Spleen (tissue), 11 donors: ENCODE measurements at regions not wholly inside any gene's neighbourhood (a gene's known extent, or its start where the extent isn't known, plus 50 kb on each side); places are given as distances from the start of the nearest gene placed in this dataset.

ENCODE experiments used
- DNase-seq: peaks from one replicate; pipeline ENCODE4 v3.0.0-alpha.2; 2020
- H3K27ac ChIP-seq, 8 donors: fragments of 200-600 bp; sonication (generic) in 7 of 8; 1 replicate in 4 of 8; 2 replicates in 4 of 8; pipeline versions ENCODE4 v1.5.0 to v1.8.0; 2016 to 2021; ENCODE audit warnings: inconsistent platforms in 4 of 8, mild to moderate bottlenecking in 4 of 8, moderate library complexity in 1 of 8
- H3K27me3 ChIP-seq, 7 donors: fragments of 200-600 bp; sonication (generic) in 6 of 7; replicated peaks in 1 of 7; 1 replicate in 4 of 7; 2 replicates in 3 of 7; pipeline versions ENCODE4 v1.5.0 to v1.8.0; 2016 to 2021; ENCODE audit warnings: inconsistent platforms in 3 of 7, mild to moderate bottlenecking in 1 of 7
- H3K36me3 ChIP-seq, 6 donors: fragments of 200-600 bp; sonication (generic) in 5 of 6; 1 replicate in 4 of 6; 2 replicates in 2 of 6; pipeline versions ENCODE4 v1.5.0 to v1.8.0; 2016 to 2021; ENCODE audit warnings: inconsistent platforms in 2 of 6
- H3K4me1 ChIP-seq, 6 donors: fragments of 200-600 bp; sonication (generic) in 5 of 6; 1 replicate in 3 of 6; 2 replicates in 3 of 6; pipeline versions ENCODE4 v1.5.0 to v1.8.0; 2016 to 2021; ENCODE audit warnings: inconsistent platforms in 3 of 6
- H3K4me3 ChIP-seq, 8 donors: fragments of 200-600 bp; sonication (generic) in 7 of 8; 1 replicate in 4 of 8; 2 replicates in 4 of 8; pipeline versions ENCODE4 v1.5.0 to v1.8.0; 2016 to 2021; ENCODE audit warnings: inconsistent platforms in 4 of 8, mild to moderate bottlenecking in 4 of 8, moderate library complexity in 2 of 8
- H3K9me3 ChIP-seq, 8 donors: fragments of 200-600 bp; sonication (generic) in 7 of 8; 1 replicate in 4 of 8; 2 replicates in 4 of 8; pipeline versions ENCODE4 v1.5.0 to v1.8.0; 2016 to 2021; ENCODE audit warnings: inconsistent platforms in 4 of 8
- CTCF ChIP-seq, 11 experiments: fragments of 200-600 bp in 7 of 11; fragments of 450-650 bp in 4 of 11; sonication (generic) in 4 of 11; IDR thresholded peaks in 8 of 11; conservative IDR thresholded peaks in 3 of 11; 1 replicate in 7 of 11; 2 replicates in 4 of 11; pipeline versions ENCODE4 v1.4.0 to v1.8.0; 2016 to 2021; ENCODE audit warnings: antibody characterized with exemption in 11 of 11, inconsistent platforms in 4 of 11, mild to moderate bottlenecking in 1 of 11
- POLR2A ChIP-seq, 3 donors: fragments of 450-650 bp; IDR thresholded peaks; one replicate each; pipeline ENCODE4 v1.5.1; 2017; ENCODE audit warnings: antibody characterized with exemption in 3 of 3, mild to moderate bottlenecking in 1 of 3
- POLR2AphosphoS5 ChIP-seq, 3 donors: sonication (generic); formaldehyde crosslinking; IDR thresholded peaks; one replicate each; pipeline ENCODE4 v1.5.1; 2017; ENCODE audit warnings: antibody characterized with exemption in 3 of 3
- WGBS, 5 donors: extraction: QIAGEN DNeasy Blood & Tissue Kit in 3 of 5; methylation state at CpG; one replicate each; pipeline versions ENCODE4 v1.1.5 to v1.1.7; 2013 to 2018; 5-methylcytosine and 5-hydroxymethylcytosine counted together
- intact Hi-C: fragments of 100-400 bp; cut with DNase I; formaldehyde crosslinking; loops from one replicate; pipeline ENCODE4 v1.15.0; 2023; ENCODE audit warnings: low total_unique reads
- donor health status: healthy with polysubstance abuse.
- donor health status: DM: no; HTN: no; CAD: no; lungs with moderate emphysema.
- donor health status: DM: no; HTN: no; CAD: no.
- donor health status: Bipolar disorder and iron deficiency.
- donor health status: healthy.
- donor health status: DM: no; HTN: no; CAD: no.
- donor health status: DM: yes; HTN: yes; CAD: no.

- Histone ChIP-seq H3K4me1 (no peaks in the 10 kb centered on the region), H3K27me3 (no peaks in the 10 kb centered on the region), H3K36me3 (no peaks in the 10 kb centered on the region), H3K9me3 (peaks cover 0 to 21% (median 3%) of the 10 kb centered on the region in 8 donors), H3K4me3 (no peak overlapping the region), H3K27ac (no peak overlapping the region)
- intact Hi-C loops = no loop called here
- DNase-seq = no peak
- 55 to 78% (median 71%) methylated on average over 5 of the region's 5 CpGs for WGBS, 5 donors
- TF ChIP-seq POLR2AphosphoS5 (IDR thresholded peaks at IDR 0.05) (no peak), CTCF (IDR thresholded peaks at IDR 0.05 in 8 of 11, conservative IDR thresholded peaks at IDR 0.05 in 3 of 11) (no peak), POLR2A (IDR thresholded peaks at IDR 0.05) (no peak)
These were observed 705.3 kb upstream of the CHRM3 start for GRCh38 chr1:238681021-238681420.

GRCh38 chr1:238677567-238677966, 708.8 kb upstream of the CHRM3 start:
- H3K4me1 ChIP-seq = no peaks in the 10 kb centered on the region
- DNase-seq = no peak
- 85 to 92% (median 87%) methylated on average over 4 of the region's 4 CpGs for WGBS, 5 donors
- H3K27me3 ChIP-seq = no peaks in the 10 kb centered on the region
- H3K27ac ChIP-seq = no peak overlapping the region
- peaks cover 0 to 7% (median 0%) of the 10 kb centered on the region in 8 donors for H3K9me3 ChIP-seq
- H3K4me3 ChIP-seq = no peak overlapping the region
- no peaks in the 10 kb centered on the region for H3K36me3 ChIP-seq
- TF ChIP-seq CTCF (IDR thresholded peaks at IDR 0.05 in 8 of 11, conservative IDR thresholded peaks at IDR 0.05 in 3 of 11) (no peak), POLR2A (IDR thresholded peaks at IDR 0.05) (no peak), POLR2AphosphoS5 (IDR thresholded peaks at IDR 0.05) (no peak)
- intact Hi-C loops = no loop called here

- no peaks in the 10 kb centered on the region for H3K27me3 ChIP-seq
- TF ChIP-seq POLR2A (IDR thresholded peaks at IDR 0.05) (no peak), CTCF (IDR thresholded peaks at IDR 0.05 in 8 of 11, conservative IDR thresholded peaks at IDR 0.05 in 3 of 11) (no peak), POLR2AphosphoS5 (IDR thresholded peaks at IDR 0.05) (no peak)
These were observed 711.1 kb upstream of the CHRM3 start for GRCh38 chr1:238675221-238675620.

GRCh38 chr1:238674316-238674715, 712.1 kb upstream of the CHRM3 start:
- no peaks in the 10 kb centered on the region for H3K27me3 ChIP-seq
- H3K4me1 ChIP-seq = no peaks in the 10 kb centered on the region
- no peak overlapping the region for H3K4me3 ChIP-seq
- peaks cover 0 to 7% (median 0%) of the 10 kb centered on the region in 8 donors for H3K9me3 ChIP-seq
- intact Hi-C loops = no loop called here
- H3K36me3 ChIP-seq = no peaks in the 10 kb centered on the region
- no peak for TF ChIP-seq POLR2AphosphoS5 (IDR thresholded peaks at IDR 0.05)
- TF ChIP-seq POLR2A (IDR thresholded peaks at IDR 0.05) = no peak
- TF ChIP-seq CTCF (IDR thresholded peaks at IDR 0.05 in 8 of 11, conservative IDR thresholded peaks at IDR 0.05 in 3 of 11) = no peak
- WGBS, 5 donors = 72 to 89% (median 75%) methylated on average over 1 of the region's 1 CpG
- no peak for DNase-seq
- H3K27ac ChIP-seq = no peak overlapping the region

More at GRCh38 chr1:238675221-238675620, 711.1 kb upstream of the CHRM3 start:
- no peak overlapping the region for H3K27ac ChIP-seq
- no peak for DNase-seq
- intact Hi-C loops = no loop called here
- no peak overlapping the region for H3K4me3 ChIP-seq
- no peaks in the 10 kb centered on the region for H3K36me3 ChIP-seq
- no peaks in the 10 kb centered on the region for H3K4me1 ChIP-seq
- H3K9me3 ChIP-seq = peaks cover 0 to 7% (median 0%) of the 10 kb centered on the region in 8 donors
- 60 to 88% (median 68%) methylated on average over 1 of the region's 1 CpG for WGBS, 5 donors
